H1 (cell line): ENCODE measurements at regions not wholly inside any gene's neighbourhood (a gene's known extent, or its start where the extent isn't known, plus 50 kb on each side); places are given as distances from the start of the nearest gene placed in this dataset.
A peak's percentile ranks its signal among the peaks of the same experiment; 100 is the strongest.

Experiments used
- CTCF ChIA-PET: fragments of 300-600 bp; sonication (Branson Sonifier 250); formaldehyde crosslinking; loops from one replicate; lab custom pipeline; 2021; ENCODE audit not compliant: partially characterized antibody; lab: Charles Lee
- POLR2A ChIA-PET: fragments of 300-600 bp; sonication (Branson Sonifier 250); formaldehyde crosslinking; loops from one replicate; lab custom pipeline; 2021; ENCODE audit warnings: inconsistent platforms; ENCODE audit not compliant: partially characterized antibody; lab: Charles Lee
- DNase-seq, 2 experiments: peaks; one replicate each; pipeline versions ENCODE4 v3.0.0 to v3.0.0-alpha.2; 2010 to 2022; ENCODE audit warnings: low spot score in 2 of 2, low read depth in 1 of 2, mixed read lengths in 1 of 2
- FAIRE-seq: peaks from 2 replicates; lab custom pipeline; 2011; peaks lifted over from hg19 to GRCh38; lab: Jason Lieb, UNC
- H2AFZ ChIP-seq: 2 replicates; pipeline ENCODE4 v1.8.1; 2012; ENCODE audit warnings: low read length, inconsistent platforms
- H2AK5ac ChIP-seq: 2 replicates; pipeline ENCODE4 v1.6.1; 2013; ENCODE audit warnings: low read depth, low read length
- H2BK120ac ChIP-seq: replicated peaks from 2 replicates; pipeline ENCODE3; 2013; ENCODE audit warnings: low read depth, low read length, inconsistent platforms
- H2BK12ac ChIP-seq: 2 replicates; pipeline ENCODE4 v1.6.1; 2013; ENCODE audit warnings: low read depth, low read length
- H2BK15ac ChIP-seq: 2 replicates; pipeline ENCODE4 v1.6.1; 2013; ENCODE audit warnings: low read length
- H2BK20ac ChIP-seq: 2 replicates; pipeline ENCODE4 v1.6.1; 2013; ENCODE audit warnings: low read length
- H2BK5ac ChIP-seq: 2 replicates; pipeline ENCODE4 v1.6.1; 2013; ENCODE audit warnings: low read depth, low read length
- H3K14ac ChIP-seq: 2 replicates; pipeline ENCODE4 v1.6.1; 2013; ENCODE audit warnings: inconsistent platforms; ENCODE audit not compliant: insufficient read length
- H3K18ac ChIP-seq: 2 replicates; pipeline ENCODE4 v1.6.1; 2013; ENCODE audit warnings: low read length; ENCODE audit errors: extremely low read depth
- H3K23ac ChIP-seq: 2 replicates; pipeline ENCODE4 v1.6.1; 2013; ENCODE audit warnings: inconsistent platforms; ENCODE audit not compliant: insufficient read length
- H3K23me2 ChIP-seq: 2 replicates; pipeline ENCODE4 v1.6.1; 2013; ENCODE audit warnings: low read depth, low read length
- H3K27ac ChIP-seq: 2 replicates; pipeline ENCODE4 v1.6.1; 2011; ENCODE audit warnings: low read depth, low read length, inconsistent platforms
- H3K27me3 ChIP-seq, 4 experiments: replicated peaks in 1 of 4; 1 replicate in 1 of 4; 2 replicates in 3 of 4; pipeline versions ENCODE4 v1.6.1 to v1.8.1; 2011 to 2013; ENCODE audit warnings: low read length in 3 of 4, mild to moderate bottlenecking in 3 of 4, inconsistent platforms in 2 of 4, mixed read lengths in 2 of 4, moderate library complexity in 1 of 4; ENCODE audit not compliant: control insufficient read depth in 3 of 4, insufficient read depth in 3 of 4; ENCODE audit errors: extremely low read depth in 1 of 4
- H3K36me3 ChIP-seq, 4 experiments: 2 replicates each; pipeline versions ENCODE4 v1.6.1 to v1.8.1; 2011 to 2013; ENCODE audit warnings: mild to moderate bottlenecking in 4 of 4, low read length in 3 of 4, moderate library complexity in 2 of 4, control low read depth in 1 of 4, inconsistent platforms in 1 of 4; ENCODE audit not compliant: insufficient read depth in 4 of 4, control insufficient read depth in 2 of 4
- H3K4ac ChIP-seq: replicated peaks from 2 replicates; pipeline ENCODE3; 2013; ENCODE audit warnings: low read length, low read depth, mixed read lengths, inconsistent platforms; ENCODE audit not compliant: insufficient read length
- H3K4me1 ChIP-seq, 4 experiments: replicated peaks in 1 of 4; 1 replicate in 1 of 4; 2 replicates in 3 of 4; pipeline versions ENCODE4 v1.6.1 to v1.8.1; 2011 to 2013; ENCODE audit warnings: low read length in 3 of 4, inconsistent platforms in 2 of 4, mixed read lengths in 1 of 4; ENCODE audit not compliant: insufficient read depth in 4 of 4, control insufficient read depth in 3 of 4
- H3K4me2 ChIP-seq, 2 experiments: 2 replicates each; pipeline versions ENCODE4 v1.6.1 to v1.8.1; 2011 to 2013; ENCODE audit warnings: low read depth in 2 of 2, low read length in 2 of 2, control low read depth in 1 of 2, inconsistent platforms in 1 of 2, mild to moderate bottlenecking in 1 of 2; ENCODE audit not compliant: insufficient read depth in 1 of 2
- H3K4me3 ChIP-seq, 4 experiments: fragments of 200-600, 300-600 bp in 1 of 4; sonication (generic), shearing (Covaris generic), sonication (Bioruptor Twin) in 1 of 4; 2 replicates each; pipeline versions ENCODE4 v1.5.1 to v1.8.1; 2011 to 2016; ENCODE audit warnings: low read length in 4 of 4, low read depth in 3 of 4, control low read depth in 2 of 4, inconsistent platforms in 2 of 4, mild to moderate bottlenecking in 2 of 4, mixed read lengths in 1 of 4, moderate library complexity in 1 of 4; ENCODE audit not compliant: insufficient read depth in 2 of 4; ENCODE audit errors: extremely low read depth in 1 of 4
- H3K56ac ChIP-seq: replicated peaks from 2 replicates; pipeline ENCODE3; 2013; ENCODE audit warnings: low read depth, mild to moderate bottlenecking, mixed read lengths, low read length, inconsistent platforms; ENCODE audit not compliant: insufficient read length
- H3K79me1 ChIP-seq: 2 replicates; pipeline ENCODE4 v1.6.1; 2013; ENCODE audit warnings: low read depth, low read length, control low read depth
- H3K79me2 ChIP-seq, 2 experiments: 2 replicates each; pipeline versions ENCODE4 v1.6.1 to v1.8.1; 2012 to 2013; ENCODE audit warnings: low read length in 2 of 2, mild to moderate bottlenecking in 2 of 2, inconsistent platforms in 1 of 2; ENCODE audit not compliant: insufficient read depth in 2 of 2, control insufficient read depth in 1 of 2
- H3K9ac ChIP-seq, 4 experiments: replicated peaks in 1 of 4; 1 replicate in 1 of 4; 2 replicates in 3 of 4; pipeline versions ENCODE4 v1.6.1 to v1.8.1; 2011 to 2013; ENCODE audit warnings: low read depth in 3 of 4, low read length in 3 of 4, control low read depth in 2 of 4, mild to moderate bottlenecking in 2 of 4, moderate library complexity in 2 of 4, inconsistent platforms in 1 of 4; ENCODE audit errors: extremely low read depth in 1 of 4
- H3K9me3 ChIP-seq, 2 experiments: 2 replicates each; pipeline versions ENCODE4 v1.6.1 to v1.8.1; 2012 to 2013; ENCODE audit warnings: mild to moderate bottlenecking in 2 of 2, moderate library complexity in 2 of 2, control low read depth in 1 of 2, inconsistent platforms in 1 of 2, low read depth in 1 of 2, low read length in 1 of 2, mixed read lengths in 1 of 2; ENCODE audit not compliant: insufficient read depth in 2 of 2
- H4K20me1 ChIP-seq, 2 experiments: replicated peaks in 1 of 2; 2 replicates each; pipeline versions ENCODE3 to v1.8.1; 2011 to 2013; ENCODE audit warnings: inconsistent platforms in 2 of 2, low read length in 2 of 2, mild to moderate bottlenecking in 1 of 2; ENCODE audit not compliant: insufficient read depth in 2 of 2, control insufficient read depth in 1 of 2
- H4K5ac ChIP-seq: 2 replicates; pipeline ENCODE4 v1.6.1; 2013; ENCODE audit warnings: low read length, low read depth, mixed read lengths, inconsistent platforms; ENCODE audit not compliant: insufficient read length
- H4K8ac ChIP-seq: 2 replicates; pipeline ENCODE4 v1.8.0; 2013; ENCODE audit warnings: mild to moderate bottlenecking, moderate library complexity, low read length, inconsistent platforms; ENCODE audit not compliant: insufficient read depth; ENCODE audit errors: extremely low read depth
- H4K91ac ChIP-seq: replicated peaks from 2 replicates; pipeline ENCODE3; 2013; ENCODE audit warnings: low read length, mixed read lengths, inconsistent platforms; ENCODE audit not compliant: insufficient read length
- ASH2L ChIP-seq: fragments of 200-600, 300-600 bp; sonication (generic); IDR thresholded peaks from one replicate; pipeline ENCODE4 v1.7.1; 2017; ENCODE audit warnings: low read length
- BRCA1 ChIP-seq: IDR thresholded peaks from 2 replicates; pipeline ENCODE4 v1.6.1; 2012; ENCODE audit warnings: low read depth, low read length, improper control_type of control experiment
- CBX5 ChIP-seq: fragments of 300-800, 300-1000 bp; sonication (generic); IDR thresholded peaks from 2 replicates; pipeline ENCODE4 v1.7.1; 2016; ENCODE audit warnings: antibody characterized with exemption, low read length, low read depth
- CEBPB ChIP-seq: IDR thresholded peaks from 2 replicates; pipeline ENCODE4 v1.6.1; 2012; ENCODE audit warnings: low read depth, low read length
- CHD1 ChIP-seq: IDR thresholded peaks from 2 replicates; pipeline ENCODE4 v1.6.1; 2012; ENCODE audit warnings: low read depth, low read length, improper control_type of control experiment
- CHD2 ChIP-seq: IDR thresholded peaks from 2 replicates; pipeline ENCODE4 v1.6.1; 2012; ENCODE audit warnings: low read length, improper control_type of control experiment
- EP300 ChIP-seq, 2 experiments: IDR thresholded peaks; 1 replicate in 1 of 2; 2 replicates in 1 of 2; pipeline ENCODE4 v1.6.1; 2011 to 2012; ENCODE audit warnings: low read depth in 2 of 2, low read length in 2 of 2, mild to moderate bottlenecking in 2 of 2, borderline replicate concordance in 1 of 2, inconsistent platforms in 1 of 2, moderate library complexity in 1 of 2
- FOSL1 ChIP-seq: IDR thresholded peaks from 2 replicates; pipeline ENCODE4 v1.6.1; 2011; ENCODE audit warnings: mild to moderate bottlenecking, low read depth, low read length, moderate library complexity; ENCODE audit not compliant: insufficient read depth
- RNF2 ChIP-seq: fragments of 200-900, 300-1000 bp; sonication (generic); IDR thresholded peaks from 2 replicates; pipeline ENCODE4 v1.7.1; 2016; ENCODE audit warnings: borderline replicate concordance, low read depth, mild to moderate bottlenecking, antibody characterized with exemption, low read length; ENCODE audit not compliant: poor library complexity, severe bottlenecking; ENCODE audit errors: missing control alignments
- SAP30 ChIP-seq: fragments of 300-600 bp; sonication (generic); IDR thresholded peaks from 2 replicates; pipeline ENCODE4 v1.7.1; 2012; ENCODE audit warnings: low read length, moderate library complexity, mild to moderate bottlenecking, inconsistent platforms; ENCODE audit not compliant: insufficient read depth, insufficient replicate concordance
- SIX5 ChIP-seq: IDR thresholded peaks from 2 replicates; pipeline ENCODE4 v1.6.1; 2011; ENCODE audit warnings: mild to moderate bottlenecking, low read depth, low read length
- SP4 ChIP-seq: IDR thresholded peaks from 2 replicates; pipeline ENCODE4 v1.6.1; 2012; ENCODE audit warnings: low read length, inconsistent platforms
- WGBS, 2 experiments: shearing (Covaris generic) in 1 of 2; methylation state at CpG; one replicate each; pipeline versions ENCODE4 v1.1.6 to v1.1.7; 2013 to 2015; ENCODE audit warnings: low lambda C conversion rate in 2 of 2, mixed read lengths in 2 of 2, inconsistent platforms in 1 of 2, low coverage in 1 of 2, missing lambda C conversion rate in 1 of 2; ENCODE audit not compliant: insufficient replicate concordance in 2 of 2, insufficient coverage in 1 of 2, insufficient read length in 1 of 2; ENCODE audit errors: extremely low coverage in 1 of 2, missing lambda C conversion rate in 1 of 2; 5-methylcytosine and 5-hydroxymethylcytosine counted together
- TF ChIP-seq, protein P1 (sequence below): IDR thresholded peaks from 2 replicates; pipeline ENCODE4 v1.6.1; 2012; ENCODE audit warnings: low read length, inconsistent platforms

GRCh38 chr13:19085876-19086275 is 95.7 kb downstream of the TUBA3C start:
- Histone ChIP-seq H3K18ac (no peak overlapping the region), H3K23ac (no peak overlapping the region), H3K79me1 (no peaks in the 10 kb centered on the region), H3K4me1 (no peaks in the 10 kb centered on the region), H3K36me3 (no peaks in the 10 kb centered on the region), H2AK5ac (no peak overlapping the region), H3K4me2 (no peak overlapping the region), H2BK5ac (no peak overlapping the region), H3K4ac (no peak overlapping the region), H3K23me2 (no peaks in the 10 kb centered on the region), H4K8ac (peak overlapping the region; percentile 2; the same call in 1 of the 2 replicates), H2BK120ac (no peak overlapping the region), H2BK12ac (no peak overlapping the region), H3K79me2 (no peaks in the 10 kb centered on the region), H3K9ac (no peak overlapping the region), H3K27me3 (peaks cover 0 to 1% (median 0%) of the 10 kb centered on the region in 4 experiments; a peak in 1 of 7 replicates), H2AFZ (no peak overlapping the region), H3K9me3 (peaks cover 78 to 88% of the 10 kb centered on the region in 2 experiments), H3K27ac (no peak overlapping the region), H3K4me3 (no peak overlapping the region), H4K91ac (no peak overlapping the region), H4K5ac (no peak overlapping the region), H2BK20ac (no peak overlapping the region), H4K20me1 (no peaks in the 10 kb centered on the region), H2BK15ac (no peak overlapping the region), H3K14ac (no peak overlapping the region), H3K56ac (no peak overlapping the region)
- FAIRE-seq (no peak), DNase-seq (no peak)
- WGBS, 2 experiments: 92% methylated on average over 9 of the region's 12 CpGs; no CpG with 5 or more reads in 1 of the 2 experiments
- ChIA-PET CTCF (no interaction called here), POLR2A (no interaction called here)
- no peak for TF ChIP-seq BRCA1
- TF ChIP-seq CEBPB: no peak
- no peak for TF ChIP-seq SAP30
- TF ChIP-seq CHD1: no peak
- TF ChIP-seq RNF2: no peak
- TF ChIP-seq CBX5: no peak
- no peak for TF ChIP-seq SP4
- TF ChIP-seq EP300 (IDR thresholded peaks at IDR 0.05; ENCODE audit: borderline replicate concordance in 1 of 2, low read depth in 2 of 2, low read length in 2 of 2): no peak
- TF ChIP-seq SIX5: no peak
- no peak for TF ChIP-seq FOSL1
- TF ChIP-seq CHD2: no peak
- TF ChIP-seq ASH2L: no peak
- TF ChIP-seq, protein P1, sequence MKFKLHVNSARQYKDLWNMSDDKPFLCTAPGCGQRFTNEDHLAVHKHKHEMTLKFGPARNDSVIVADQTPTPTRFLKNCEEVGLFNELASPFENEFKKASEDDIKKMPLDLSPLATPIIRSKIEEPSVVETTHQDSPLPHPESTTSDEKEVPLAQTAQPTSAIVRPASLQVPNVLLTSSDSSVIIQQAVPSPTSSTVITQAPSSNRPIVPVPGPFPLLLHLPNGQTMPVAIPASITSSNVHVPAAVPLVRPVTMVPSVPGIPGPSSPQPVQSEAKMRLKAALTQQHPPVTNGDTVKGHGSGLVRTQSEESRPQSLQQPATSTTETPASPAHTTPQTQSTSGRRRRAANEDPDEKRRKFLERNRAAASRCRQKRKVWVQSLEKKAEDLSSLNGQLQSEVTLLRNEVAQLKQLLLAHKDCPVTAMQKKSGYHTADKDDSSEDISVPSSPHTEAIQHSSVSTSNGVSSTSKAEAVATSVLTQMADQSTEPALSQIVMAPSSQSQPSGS: no peak
